Mesenchymal stem cell (in vitro differentiated cells and primary cell): ENCODE measurements at regions not wholly inside any gene's neighbourhood (a gene's known extent, or its start where the extent isn't known, plus 50 kb on each side); places are given as distances from the start of the nearest gene placed in this dataset.

Experiments
- DNase-seq: peaks from one replicate; pipeline ENCODE4 v3.0.0-alpha.2; 2013
- H2AFZ ChIP-seq: one replicate; pipeline ENCODE4 v1.6.1; 2013; ENCODE audit warnings: low read depth, mild to moderate bottlenecking, control low read depth, inconsistent platforms, low read length, moderate library complexity
- H2AK5ac ChIP-seq: 2 replicates; pipeline ENCODE4 v1.6.1; 2013; ENCODE audit warnings: low read length, moderate library complexity, mild to moderate bottlenecking, inconsistent platforms; ENCODE audit not compliant: severe bottlenecking
- H2BK120ac ChIP-seq: one replicate; pipeline ENCODE4 v1.6.1; 2013; ENCODE audit warnings: low read depth, mild to moderate bottlenecking, inconsistent platforms, low read length, moderate library complexity
- H2BK12ac ChIP-seq, 2 experiments: one replicate each; pipeline ENCODE4 v1.6.1; 2013; ENCODE audit warnings: inconsistent platforms in 2 of 2, low read length in 2 of 2, mild to moderate bottlenecking in 2 of 2, moderate library complexity in 2 of 2, control low read depth in 1 of 2
- H2BK15ac ChIP-seq: one replicate; pipeline ENCODE4 v1.6.1; 2013; ENCODE audit warnings: mild to moderate bottlenecking, low read depth, inconsistent platforms; ENCODE audit not compliant: poor library complexity, severe bottlenecking
- H2BK5ac ChIP-seq: 2 replicates; pipeline ENCODE4 v1.6.1; 2013; ENCODE audit warnings: low read depth, mild to moderate bottlenecking, low read length, control low read depth, inconsistent platforms; ENCODE audit not compliant: poor library complexity, severe bottlenecking
- H3K14ac ChIP-seq, 2 experiments: one replicate each; pipeline ENCODE4 v1.6.1; 2013; ENCODE audit warnings: inconsistent platforms in 2 of 2, low read length in 2 of 2, control low read depth in 1 of 2, mild to moderate bottlenecking in 1 of 2, moderate library complexity in 1 of 2
- H3K18ac ChIP-seq, 2 experiments: one replicate each; pipeline ENCODE4 v1.6.1; 2013; ENCODE audit warnings: inconsistent platforms in 2 of 2, low read length in 2 of 2, control low read depth in 1 of 2, low read depth in 1 of 2, mild to moderate bottlenecking in 1 of 2
- H3K23ac ChIP-seq, 2 experiments: one replicate each; pipeline ENCODE4 v1.6.1; 2013; ENCODE audit warnings: inconsistent platforms in 2 of 2, low read length in 2 of 2, mild to moderate bottlenecking in 2 of 2, moderate library complexity in 2 of 2, control low read depth in 1 of 2
- H3K27ac ChIP-seq: 2 replicates; pipeline ENCODE4 v1.5.1; 2013; ENCODE audit warnings: mild to moderate bottlenecking, moderate library complexity, low read length, control low read depth, inconsistent platforms; ENCODE audit not compliant: poor library complexity, severe bottlenecking
- H3K27me3 ChIP-seq, 2 experiments: 2 replicates each; pipeline versions ENCODE4 v1.6.1 to v1.7.0; 2013; ENCODE audit warnings: low read length in 2 of 2, mild to moderate bottlenecking in 2 of 2, moderate library complexity in 2 of 2, control low read depth in 1 of 2, inconsistent platforms in 1 of 2; ENCODE audit not compliant: control insufficient read depth in 1 of 2, insufficient read depth in 1 of 2
- H3K36me3 ChIP-seq, 2 experiments: 2 replicates each; pipeline versions ENCODE4 v1.6.1 to v1.7.0; 2013; ENCODE audit warnings: low read length in 2 of 2, control low read depth in 1 of 2, inconsistent platforms in 1 of 2, low read depth in 1 of 2, mild to moderate bottlenecking in 1 of 2; ENCODE audit not compliant: insufficient read depth in 2 of 2, control insufficient read depth in 1 of 2
- H3K4ac ChIP-seq, 2 experiments: one replicate each; pipeline ENCODE4 v1.6.1; 2013; ENCODE audit warnings: inconsistent platforms in 2 of 2, low read length in 2 of 2, mild to moderate bottlenecking in 2 of 2, moderate library complexity in 2 of 2, control low read depth in 1 of 2, low read depth in 1 of 2
- H3K4me1 ChIP-seq: 2 replicates; pipeline ENCODE4 v1.6.1; 2013; ENCODE audit warnings: low read depth, low read length, control low read depth; ENCODE audit not compliant: control insufficient read depth, insufficient read depth
- H3K4me2 ChIP-seq: 2 replicates; pipeline ENCODE4 v1.6.1; 2013; ENCODE audit warnings: low read length, mild to moderate bottlenecking, inconsistent platforms; ENCODE audit not compliant: poor library complexity, severe bottlenecking
- H3K4me3 ChIP-seq, 2 experiments: 2 replicates each; pipeline versions ENCODE4 v1.5.1 to v1.7.0; 2013; ENCODE audit warnings: low read length in 2 of 2, mild to moderate bottlenecking in 2 of 2, control low read depth in 1 of 2, low read depth in 1 of 2; ENCODE audit not compliant: insufficient read depth in 1 of 2
- H3K79me1 ChIP-seq: replicated peaks from 2 replicates; pipeline ENCODE4 v1.6.1; 2013; ENCODE audit warnings: mild to moderate bottlenecking, control low read depth, low read length, inconsistent platforms; ENCODE audit not compliant: poor library complexity, severe bottlenecking
- H3K9ac ChIP-seq: 2 replicates; pipeline ENCODE4 v1.7.0; 2013; ENCODE audit warnings: mild to moderate bottlenecking, low read length, moderate library complexity
- H3K9me3 ChIP-seq: 2 replicates; pipeline ENCODE4 v1.7.0; 2013; ENCODE audit warnings: mild to moderate bottlenecking, low read length; ENCODE audit not compliant: control insufficient read depth
- H4K8ac ChIP-seq: one replicate; pipeline ENCODE4 v1.6.1; 2013; ENCODE audit warnings: inconsistent platforms, mild to moderate bottlenecking, low read length, moderate library complexity
- H4K91ac ChIP-seq: one replicate; pipeline ENCODE4 v1.6.1; 2013; ENCODE audit warnings: mild to moderate bottlenecking, low read length, inconsistent platforms
- WGBS: methylation state at CpG from one replicate; pipeline ENCODE4 v1.1.7; 2013; ENCODE audit warnings: mixed read lengths; 5-methylcytosine and 5-hydroxymethylcytosine counted together

DNA sequence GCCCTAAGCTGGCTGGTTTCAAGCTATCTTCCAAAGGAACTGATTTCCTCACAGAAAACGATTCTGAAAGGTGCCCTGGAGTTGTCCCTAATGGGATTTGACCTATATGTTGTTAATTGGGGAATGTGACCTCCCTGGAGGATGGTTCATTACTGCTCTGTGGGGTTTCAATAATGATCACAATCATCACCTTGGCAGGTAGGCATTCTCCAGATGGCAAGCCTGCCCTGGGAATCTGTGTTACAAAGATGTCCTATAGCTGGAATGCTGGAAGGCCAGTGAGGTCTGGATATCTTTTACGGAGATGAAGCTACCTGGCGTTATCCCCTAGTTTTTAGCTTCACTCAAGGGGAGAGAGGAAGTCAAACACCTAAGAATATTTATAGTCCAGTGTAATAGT, 167.6 kb downstream of the TTC8 start:
- Histone ChIP-seq H2AFZ (no peak overlapping the region), H2BK120ac (no peak overlapping the region), H3K27me3 (peaks cover 0 to 5% of the 10 kb centered on the region in 2 experiments), H3K9me3 (peaks cover 28% of the 10 kb centered on the region), H3K9ac (no peak overlapping the region), H4K8ac (no peak overlapping the region), H3K27ac (no peak overlapping the region), H2AK5ac (no peak overlapping the region), H3K14ac (no peak overlapping the region), H3K4ac (no peak overlapping the region), H2BK15ac (no peak overlapping the region), H2BK5ac (no peak overlapping the region), H3K23ac (no peak overlapping the region), H3K4me3 (no peak overlapping the region), H2BK12ac (no peak overlapping the region), H3K4me2 (no peak overlapping the region), H3K4me1 (peaks cover 2% of the 10 kb centered on the region), H3K36me3 (no peaks in the 10 kb centered on the region), H4K91ac (no peak overlapping the region), H3K18ac (no peak overlapping the region), H3K79me1 (no peaks in the 10 kb centered on the region)
- 73% methylated on average over 3 of the region's 3 CpGs for WGBS
- DNase-seq = no peak

DNA sequence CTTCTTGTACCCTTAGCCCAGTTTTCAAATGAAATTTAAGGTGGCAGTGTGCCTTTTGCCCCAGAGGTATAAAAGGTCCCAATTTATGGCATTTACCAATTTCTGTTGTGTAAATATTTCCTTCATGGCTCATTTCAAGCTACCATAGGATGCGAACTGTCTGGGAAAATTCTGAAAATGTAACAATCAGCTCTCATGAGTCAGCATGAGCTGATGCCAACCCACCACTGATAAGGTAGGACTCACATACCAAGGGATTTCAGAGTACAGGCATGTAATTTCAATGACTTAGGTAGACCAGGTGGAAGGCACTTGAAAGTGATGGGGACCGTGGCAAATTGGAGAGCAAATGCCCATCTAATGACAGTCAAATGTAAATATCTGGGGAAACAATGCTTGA, 169.5 kb downstream of the TTC8 start:
- no peak overlapping the region for H2BK120ac ChIP-seq
- 100% methylated on average over 2 of the region's 2 CpGs for WGBS
- no peak overlapping the region for H2AK5ac ChIP-seq
- H3K9me3 ChIP-seq = peaks cover 18% of the 10 kb centered on the region
- H3K18ac ChIP-seq = no peak overlapping the region
- no peak for DNase-seq
- H3K4ac ChIP-seq = no peak overlapping the region
- no peaks in the 10 kb centered on the region for H3K79me1 ChIP-seq
- H3K36me3 ChIP-seq = no peaks in the 10 kb centered on the region
- peaks cover 0 to 5% of the 10 kb centered on the region in 2 experiments for H3K27me3 ChIP-seq
- H2BK15ac ChIP-seq = no peak overlapping the region
- H3K23ac ChIP-seq = no peak overlapping the region
- no peak overlapping the region for H2BK12ac ChIP-seq
- H3K4me2 ChIP-seq = no peak overlapping the region
- no peak overlapping the region for H4K8ac ChIP-seq
- H2BK5ac ChIP-seq = no peak overlapping the region
- H3K4me1 ChIP-seq = peaks cover 2% of the 10 kb centered on the region
- no peak overlapping the region for H3K9ac ChIP-seq
- H3K27ac ChIP-seq = no peak overlapping the region
- H3K14ac ChIP-seq = no peak overlapping the region
- H2AFZ ChIP-seq = no peak overlapping the region
- no peak overlapping the region for H4K91ac ChIP-seq
- no peak overlapping the region for H3K4me3 ChIP-seq

DNA sequence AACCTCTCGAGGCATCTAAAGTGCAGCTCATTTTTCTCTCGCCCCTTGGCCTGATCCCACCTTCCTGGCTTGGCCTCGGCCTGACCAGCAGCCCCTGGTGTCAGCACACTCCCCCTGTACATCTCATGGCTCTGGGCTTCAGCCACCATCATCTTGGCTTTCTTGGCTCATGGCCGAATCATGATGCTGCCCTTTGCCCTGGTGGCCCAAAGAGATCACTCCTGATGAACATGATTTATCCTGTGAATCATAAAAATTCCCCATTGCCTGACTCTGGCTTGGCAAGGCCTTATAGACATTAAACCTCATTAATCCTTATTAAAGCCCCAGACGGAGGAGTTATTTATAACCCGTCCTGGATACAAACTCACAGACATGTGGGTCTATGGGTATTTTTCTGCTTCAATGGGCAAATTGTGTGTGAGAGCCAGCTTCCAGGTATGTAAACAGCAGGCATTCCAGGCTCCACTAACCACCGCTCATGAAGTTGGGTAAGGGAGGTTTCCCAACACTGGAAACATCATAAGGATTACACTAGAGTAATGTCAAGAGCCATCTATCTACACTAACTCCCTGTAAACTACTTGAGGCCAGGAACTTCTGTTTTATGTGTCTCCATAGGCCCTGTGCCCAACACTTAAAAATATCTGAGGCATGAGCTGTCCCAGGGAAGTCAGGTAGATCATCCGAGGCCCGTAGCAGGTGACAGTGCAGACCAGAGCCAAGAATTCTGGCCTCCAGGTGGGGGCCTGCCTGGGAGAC, 171.2 kb downstream of the TTC8 start:
- no peaks in the 10 kb centered on the region for H3K36me3 ChIP-seq
- H2BK12ac ChIP-seq = peak overlapping the region in 1 of 2 experiments; percentile 51
- no peaks in the 10 kb centered on the region for H3K79me1 ChIP-seq
- peaks cover 0 to 5% of the 10 kb centered on the region in 2 experiments for H3K27me3 ChIP-seq
- no peak overlapping the region for H3K9ac ChIP-seq
- H2BK15ac ChIP-seq = no peak overlapping the region
- H2AK5ac ChIP-seq = no peak overlapping the region
- H3K23ac ChIP-seq = no peak overlapping the region
- H3K27ac ChIP-seq = no peak overlapping the region
- no peak overlapping the region for H3K4me3 ChIP-seq
- H3K9me3 ChIP-seq = peaks cover 21% of the 10 kb centered on the region
- no peak overlapping the region for H3K14ac ChIP-seq
- DNase-seq = peak; percentile 88
- no peak overlapping the region for H3K18ac ChIP-seq
- H2BK120ac ChIP-seq = no peak overlapping the region
- WGBS = 66% methylated on average over 9 of the region's 9 CpGs
- H2AFZ ChIP-seq = no peak overlapping the region
- H4K91ac ChIP-seq = no peak overlapping the region
- H4K8ac ChIP-seq = no peak overlapping the region
- no peak overlapping the region for H3K4ac ChIP-seq
- no peak overlapping the region for H3K4me2 ChIP-seq
- H3K4me1 ChIP-seq = peaks cover 5% of the 10 kb centered on the region
- H2BK5ac ChIP-seq = no peak overlapping the region

DNA sequence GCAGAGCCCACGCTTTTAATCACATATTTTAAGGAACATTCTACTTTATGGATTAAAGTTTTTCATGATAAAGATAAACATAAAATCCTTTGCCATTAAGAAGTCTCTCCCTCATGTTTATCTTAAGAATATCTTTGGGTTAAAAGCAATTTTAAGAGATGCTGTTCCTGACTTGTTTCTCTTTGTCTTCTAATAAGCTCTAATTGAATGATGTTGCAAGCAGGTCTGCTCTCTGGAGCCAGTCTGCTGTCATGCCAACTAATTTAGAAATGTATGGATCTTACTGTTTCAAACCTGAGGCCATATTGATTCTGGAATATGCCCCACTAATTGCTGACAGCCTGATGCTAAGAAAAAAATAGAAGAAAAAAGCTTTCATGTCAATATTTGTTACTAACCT, 173.6 kb downstream of the TTC8 start:
- Histone ChIP-seq H3K27me3 (no peaks in the 10 kb centered on the region), H4K8ac (no peak overlapping the region), H2BK5ac (no peak overlapping the region), H4K91ac (no peak overlapping the region), H3K14ac (no peak overlapping the region), H3K9ac (no peak overlapping the region), H2BK120ac (no peak overlapping the region), H2BK15ac (no peak overlapping the region), H2AK5ac (no peak overlapping the region), H2BK12ac (no peak overlapping the region), H2AFZ (no peak overlapping the region), H3K23ac (no peak overlapping the region), H3K79me1 (no peaks in the 10 kb centered on the region), H3K4me3 (no peak overlapping the region), H3K36me3 (no peaks in the 10 kb centered on the region), H3K4ac (no peak overlapping the region), H3K27ac (no peak overlapping the region), H3K9me3 (peaks cover 5% of the 10 kb centered on the region), H3K4me2 (no peak overlapping the region), H3K18ac (no peak overlapping the region), H3K4me1 (peaks cover 8% of the 10 kb centered on the region)
- DNase-seq = no peak
- WGBS = no CpG with 5 or more reads among the region's 1 CpG
